GM12892 (cell line): ENCODE measurements at regions not wholly inside any gene's neighbourhood (a gene's known extent, or its start where the extent isn't known, plus 50 kb on each side); places are given as distances from the start of the nearest gene placed in this dataset.

Source experiments
- POLR2A ChIP-seq: IDR thresholded peaks from 2 replicates; pipeline ENCODE4 v1.6.1; 2011; ENCODE audit warnings: low read depth, low read length, control low read depth
- POLR2AphosphoS5 ChIP-seq: IDR thresholded peaks from 2 replicates; pipeline ENCODE4 v1.6.1; 2011; ENCODE audit warnings: low read depth, low read length, control low read depth

DNA sequence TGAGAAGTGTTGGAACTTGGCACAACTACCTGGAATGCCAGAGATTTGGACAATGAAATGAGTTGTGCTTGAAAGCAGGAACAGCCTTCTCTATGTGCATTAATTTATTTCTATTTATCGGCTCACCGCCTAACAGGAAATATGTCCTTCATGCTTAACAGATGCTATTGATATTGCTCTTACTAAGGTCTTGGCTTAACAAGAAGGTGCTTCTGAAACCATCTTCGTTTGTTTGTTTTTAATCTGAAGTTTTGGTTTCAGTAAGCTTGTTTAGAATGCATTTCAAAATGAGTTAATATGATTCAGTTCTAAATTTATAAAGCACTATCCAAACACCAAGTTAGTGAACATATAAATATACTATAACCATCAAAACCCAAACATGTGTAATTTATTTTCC, 898.3 kb upstream of the B3GALT2 start:
- TF ChIP-seq POLR2AphosphoS5 (no peak), POLR2A (no peak)
